GM18502 (cell line): ENCODE measurements at regions not wholly inside any gene's neighbourhood (a gene's known extent, or its start where the extent isn't known, plus 50 kb on each side); places are given as distances from the start of the nearest gene placed in this dataset.
A peak's percentile ranks its signal among the peaks of the same experiment; 100 is the strongest.
"Not testable (repeated sequence)": the region's sequence is repeated elsewhere in the genome, so short reads cannot be mapped to it uniquely, and the experiment has no call there.

Experiments used
- ATAC-seq: cut with Tn5 transposase; IDR thresholded peaks from one replicate; pipeline ENCODE4 v1.9.1; 2021; ENCODE audit warnings: mild to moderate bottlenecking; ENCODE audit not compliant: unreplicated experiment, poor library complexity

DNA sequence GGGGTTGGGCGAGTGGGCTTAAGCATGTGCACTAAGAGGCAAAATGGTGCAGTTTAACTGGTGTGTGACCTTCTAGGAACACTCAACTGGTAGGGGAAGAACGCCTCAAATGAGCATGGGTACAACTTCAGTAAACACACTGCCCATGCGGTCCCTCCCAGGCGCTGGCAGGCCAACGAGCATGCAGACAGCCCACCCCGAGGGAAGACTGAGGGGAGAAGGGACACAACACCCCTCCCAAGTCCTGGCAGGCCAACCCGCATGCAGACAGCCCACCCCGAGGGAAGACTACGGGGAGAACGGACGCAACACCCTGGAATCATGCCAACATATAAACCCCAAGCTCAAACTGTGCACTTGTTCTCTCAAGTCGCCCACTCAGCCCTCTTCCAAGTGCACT, 456.0 kb downstream of the FBXO15 start:
- ATAC-seq, result no peak

DNA sequence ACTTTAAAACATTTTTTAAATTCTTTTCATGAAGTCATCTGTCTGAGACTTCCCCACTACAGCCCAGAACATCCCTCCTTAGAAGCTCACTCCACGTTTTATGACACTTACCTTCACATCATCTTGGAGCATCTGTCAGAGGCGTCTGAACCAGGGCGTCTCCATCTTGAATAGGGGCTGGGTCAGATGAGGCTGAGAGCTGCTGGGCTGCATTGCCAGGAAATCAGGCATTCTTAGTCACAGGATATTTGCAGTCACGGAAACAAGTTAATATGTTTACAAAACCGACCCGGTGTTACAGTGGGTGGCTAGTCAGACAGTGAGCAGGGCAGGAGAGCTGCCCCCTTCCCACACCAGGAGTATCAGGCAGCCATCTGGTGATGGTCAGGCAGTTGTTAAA, 456.5 kb downstream of the FBXO15 start:
- no peak for ATAC-seq

DNA sequence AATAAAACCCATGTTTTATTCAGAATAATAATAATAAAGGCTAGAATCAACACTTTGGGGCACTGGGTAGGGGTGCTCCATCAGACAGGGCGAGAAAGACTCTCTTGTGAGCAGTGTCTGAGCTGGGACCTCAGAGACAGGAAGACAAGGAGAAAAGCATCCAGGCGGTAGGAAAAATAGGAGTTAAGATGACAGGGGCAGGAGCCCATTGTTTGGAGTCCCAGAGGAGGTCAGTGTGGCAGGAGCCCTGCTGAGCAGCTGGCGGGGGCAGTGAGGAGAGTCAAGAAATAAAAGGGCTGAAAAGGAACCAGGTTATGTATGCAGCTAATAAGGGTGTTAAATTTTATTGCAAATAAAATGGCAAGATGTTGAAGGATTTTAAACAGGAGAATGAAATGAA, 457.4 kb downstream of the FBXO15 start:
- no peak for ATAC-seq

DNA sequence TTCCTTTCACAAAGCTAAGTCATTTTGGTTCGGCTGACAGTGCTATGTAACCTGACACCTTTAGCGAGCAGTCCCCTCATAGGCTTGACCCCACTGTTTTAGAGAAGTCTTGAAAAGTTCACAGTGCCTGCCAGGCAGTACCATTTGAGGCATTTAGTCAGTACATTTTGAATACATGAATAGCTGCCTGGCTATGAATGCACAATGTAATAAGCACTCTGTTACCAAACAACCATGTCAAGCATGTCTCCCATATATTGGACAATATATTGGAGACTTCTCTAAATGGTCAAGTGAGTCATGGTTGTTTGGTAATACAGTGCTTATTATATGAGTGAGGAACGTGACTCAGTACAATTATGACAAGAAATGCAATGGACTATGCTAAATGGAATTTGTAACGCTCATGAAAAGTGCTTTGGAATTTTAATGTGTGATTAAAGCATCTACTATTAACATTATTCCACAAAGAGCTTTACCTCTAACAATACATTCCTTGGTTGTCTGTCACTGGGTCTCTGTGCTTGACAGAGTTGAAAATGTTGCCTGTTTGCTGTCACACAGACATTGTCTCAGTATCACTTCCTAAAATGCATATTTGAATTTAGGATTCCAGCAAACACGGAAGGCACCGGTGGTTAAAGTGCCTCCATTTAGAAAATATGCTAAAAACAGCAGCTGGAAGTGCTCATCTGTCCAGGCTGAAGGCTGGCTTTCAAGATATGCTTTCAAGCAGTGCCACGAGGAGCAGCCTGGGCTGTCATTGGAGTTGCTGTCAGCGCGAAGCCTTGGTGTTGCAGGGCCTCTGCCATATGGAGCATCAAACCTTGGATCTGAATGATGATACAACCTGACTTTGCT, 458.6 kb downstream of the FBXO15 start:
- ATAC-seq, result peak; percentile 89

DNA sequence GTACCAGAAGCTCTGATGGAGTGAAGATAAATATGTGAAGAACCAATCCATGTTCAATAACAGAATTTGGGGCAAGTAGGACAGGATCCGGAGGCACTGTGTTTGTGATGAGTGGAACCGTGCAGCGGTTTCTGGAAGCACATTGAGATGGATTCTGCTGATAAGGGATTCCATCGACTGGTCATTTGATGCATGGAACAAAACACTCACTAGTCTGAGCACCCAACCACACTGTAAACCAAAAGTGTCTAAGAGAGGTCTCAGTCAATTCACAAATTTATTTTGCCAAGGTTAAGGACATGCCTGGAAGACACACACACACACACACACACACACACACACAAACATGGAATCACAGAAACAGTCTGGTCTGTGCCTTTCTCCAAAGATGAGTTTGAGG, 459.5 kb downstream of the FBXO15 start:
- ATAC-seq, result no peak

DNA sequence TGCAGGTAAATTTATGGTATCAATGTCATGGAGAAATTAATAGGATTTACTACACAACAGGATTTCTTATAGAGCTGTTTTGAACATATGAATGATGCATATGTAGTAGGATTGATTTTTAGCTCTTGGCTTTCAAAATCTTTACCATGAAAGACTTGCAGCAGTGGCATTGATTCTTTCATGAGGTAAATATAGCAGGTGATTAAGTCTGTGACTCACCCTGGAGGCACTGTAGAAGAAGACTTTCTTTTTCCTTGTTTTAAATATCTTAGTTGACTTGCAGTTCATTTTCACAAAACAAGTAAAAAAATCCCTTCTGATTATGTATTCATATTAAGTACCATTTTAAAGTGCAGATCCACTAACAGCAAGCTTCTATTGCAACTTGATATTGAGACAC, 463.0 kb downstream of the FBXO15 start:
- ATAC-seq, result no peak

DNA sequence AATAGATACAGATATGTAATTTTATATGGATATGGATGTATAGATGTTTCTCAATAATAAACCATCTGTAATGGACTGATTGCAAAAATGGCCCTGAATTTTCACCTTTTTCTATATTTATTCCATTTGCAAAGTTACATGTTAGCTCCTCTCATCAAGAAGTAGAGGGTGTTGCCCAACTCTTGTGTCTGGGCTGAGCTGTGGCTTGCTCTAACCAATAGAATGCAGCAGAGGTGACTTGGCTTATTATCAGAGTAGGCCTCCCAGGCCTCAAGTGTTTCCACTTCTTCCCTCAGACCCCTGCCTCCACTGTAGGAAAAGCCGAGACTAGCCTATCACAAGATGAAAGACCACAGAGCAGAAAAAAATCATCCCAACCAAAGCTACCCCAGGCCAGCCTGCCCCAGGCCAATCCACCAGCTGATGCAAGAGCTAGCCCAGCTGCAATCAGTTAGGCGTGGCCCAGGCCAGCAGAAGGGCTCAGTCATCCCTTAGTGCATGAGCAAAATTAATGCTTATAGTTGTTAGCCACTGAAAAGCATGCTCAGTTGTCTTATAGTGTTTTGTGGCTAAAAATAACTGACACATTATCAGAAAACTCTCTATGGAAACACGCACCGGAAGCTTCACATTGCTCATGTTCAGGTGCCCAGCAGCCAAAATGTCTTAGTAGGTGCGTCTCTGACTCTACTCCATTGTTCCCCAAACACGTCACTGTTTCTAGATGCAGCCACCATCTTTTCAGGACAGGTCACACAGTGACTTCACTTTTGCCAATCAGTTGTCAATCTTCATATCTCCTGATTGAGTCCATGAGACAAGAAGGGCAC, 464.0 kb downstream of the FBXO15 start:
- ATAC-seq, result peak; percentile 42

DNA sequence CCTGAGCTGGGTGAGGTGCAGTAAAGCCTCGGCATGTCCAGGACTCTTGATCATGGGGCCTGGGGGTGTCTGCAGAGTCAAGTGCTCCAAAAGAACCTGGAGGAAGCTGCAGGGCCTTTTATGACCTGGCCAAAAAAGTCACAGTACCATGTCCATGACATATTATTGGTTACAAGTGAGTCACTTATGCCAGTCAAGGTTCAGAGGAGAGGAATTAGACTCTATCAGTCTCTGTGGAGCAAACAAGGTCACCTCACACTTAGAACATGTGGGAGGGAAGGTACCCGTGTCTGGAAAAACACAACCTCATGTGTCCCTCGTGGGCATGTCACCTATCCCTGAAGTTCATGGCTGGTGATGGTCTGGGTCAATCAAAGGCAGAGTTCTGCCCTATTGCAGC, 465.7 kb downstream of the FBXO15 start:
- ATAC-seq, result no peak

DNA sequence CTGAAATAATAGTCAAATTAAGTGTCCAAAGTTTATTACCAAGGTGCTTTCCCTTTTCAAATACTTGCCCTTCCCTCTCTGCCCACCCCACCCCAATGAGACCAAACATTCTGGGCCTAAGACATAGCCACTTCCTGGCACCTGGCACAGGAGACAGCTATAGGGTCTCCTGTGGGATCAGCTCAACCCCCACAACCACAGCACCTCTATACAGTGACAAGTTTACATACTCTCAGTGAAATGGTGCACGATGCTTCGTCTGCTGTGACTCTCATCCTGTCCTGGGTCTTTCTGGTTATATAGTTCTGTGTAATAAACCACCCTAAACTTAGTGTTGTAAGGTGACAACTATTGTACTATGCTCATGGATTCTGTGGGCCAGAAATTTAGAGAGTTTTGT, 466.2 kb downstream of the FBXO15 start:
- ATAC-seq, result no peak

DNA sequence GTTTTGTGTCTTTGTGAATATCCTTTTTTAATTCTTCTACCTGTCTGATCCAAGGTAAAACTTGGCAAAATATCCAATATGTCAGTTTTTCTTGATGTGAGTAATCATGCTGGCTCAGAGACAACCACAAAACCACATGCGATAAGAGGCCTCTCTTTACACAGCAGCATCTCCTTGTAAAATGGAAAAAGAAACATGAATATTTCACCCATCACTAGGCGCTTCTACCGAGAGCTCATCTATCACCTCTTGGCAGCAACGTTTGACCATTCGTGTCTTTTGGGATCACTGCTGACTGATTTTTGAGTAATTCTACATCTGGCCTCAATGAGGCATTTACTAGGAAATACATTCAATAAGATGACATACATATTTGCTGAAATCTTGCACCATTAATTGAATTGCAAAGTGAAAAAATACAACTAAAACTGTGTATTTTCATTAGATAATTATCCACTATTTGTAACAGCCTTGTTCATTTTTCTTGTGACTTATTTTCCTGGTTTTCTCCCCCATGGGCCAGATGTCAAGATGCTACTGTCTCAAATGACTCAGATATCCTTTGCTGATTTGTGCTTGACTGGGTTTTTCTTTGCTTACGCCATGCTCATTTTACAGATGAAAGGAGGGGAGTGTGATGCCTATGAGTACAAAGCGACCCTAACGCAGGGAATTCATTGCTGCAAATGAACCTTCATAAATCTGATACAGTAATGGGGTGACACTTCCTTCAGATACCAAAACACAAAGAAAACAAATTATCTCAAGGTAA, 467.5 kb downstream of the FBXO15 start:
- ATAC-seq, result peak; percentile 67

DNA sequence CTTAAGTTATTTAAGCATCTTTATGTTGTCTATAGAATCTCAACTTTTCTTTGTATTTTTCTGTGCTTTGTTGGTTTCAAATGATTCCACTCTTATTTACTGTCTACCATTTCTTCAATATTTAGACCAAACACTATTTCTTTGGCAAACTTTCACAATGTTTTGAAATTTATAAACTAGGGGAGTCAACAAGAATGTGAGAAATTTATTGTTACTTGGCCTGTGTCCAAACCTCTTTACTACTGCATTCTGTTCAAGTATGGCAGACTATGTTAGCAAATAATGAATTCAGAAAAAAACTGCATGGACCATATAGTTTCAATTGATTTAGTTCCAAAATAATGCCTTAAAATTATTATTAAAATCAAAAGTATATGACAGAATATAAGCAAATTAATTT, 470.2 kb downstream of the FBXO15 start:
- no peak for ATAC-seq

DNA sequence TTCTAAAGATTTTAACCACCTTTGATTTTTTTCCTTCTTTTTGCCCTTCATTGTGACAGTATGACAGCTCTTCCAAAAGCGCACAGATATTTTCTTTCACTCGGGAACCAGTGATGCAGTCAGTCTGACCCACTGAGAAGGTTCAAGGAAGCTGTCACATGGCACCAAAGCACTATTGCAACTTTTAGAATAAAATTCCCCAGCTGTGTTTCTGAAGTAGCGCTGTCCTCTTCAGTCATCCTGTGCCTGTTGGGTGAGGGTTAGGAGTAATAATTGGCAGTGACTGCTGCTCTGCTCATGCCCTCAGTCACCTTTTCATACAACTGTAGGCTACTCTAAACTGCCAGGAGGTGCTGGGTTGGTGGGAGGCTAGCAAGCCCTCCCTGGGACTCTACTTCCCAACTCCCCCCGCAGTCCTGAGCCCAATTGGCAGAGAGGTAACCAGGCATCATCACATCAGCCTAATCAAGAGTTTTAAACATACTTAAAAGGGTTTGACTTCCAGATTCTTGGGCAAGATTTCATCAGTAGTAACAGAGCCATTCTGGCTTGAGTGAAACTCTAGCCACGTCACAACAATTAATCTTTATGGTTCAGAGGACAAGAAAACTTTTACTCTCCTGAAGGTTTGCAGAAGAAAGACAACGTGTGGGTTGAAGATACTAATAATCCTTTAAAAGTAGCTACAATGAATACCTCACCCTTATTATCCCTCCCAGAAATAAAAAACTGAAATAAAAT, 473.3 kb downstream of the FBXO15 start:
- ATAC-seq, result no peak

DNA sequence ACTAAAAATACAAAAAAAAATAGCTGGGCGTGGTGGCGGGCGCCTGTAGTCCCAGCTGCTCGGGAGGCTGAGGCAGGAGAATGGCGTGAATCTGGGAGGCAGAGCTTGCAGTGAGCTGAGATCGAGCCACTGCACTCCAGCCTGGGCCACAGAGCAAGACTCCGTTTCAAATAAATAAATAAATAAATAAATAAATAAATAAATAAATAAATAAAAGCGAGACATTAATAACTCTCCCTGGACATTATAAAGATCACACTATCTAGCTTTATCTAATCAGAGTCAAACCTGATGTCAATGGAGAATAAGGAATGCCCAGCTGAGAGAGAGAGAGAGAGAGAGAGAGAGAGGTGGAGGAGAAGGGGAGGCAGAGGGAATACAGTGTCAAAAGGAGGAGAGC, 476.2 kb downstream of the FBXO15 start:
- not testable (repeated sequence) for ATAC-seq

DNA sequence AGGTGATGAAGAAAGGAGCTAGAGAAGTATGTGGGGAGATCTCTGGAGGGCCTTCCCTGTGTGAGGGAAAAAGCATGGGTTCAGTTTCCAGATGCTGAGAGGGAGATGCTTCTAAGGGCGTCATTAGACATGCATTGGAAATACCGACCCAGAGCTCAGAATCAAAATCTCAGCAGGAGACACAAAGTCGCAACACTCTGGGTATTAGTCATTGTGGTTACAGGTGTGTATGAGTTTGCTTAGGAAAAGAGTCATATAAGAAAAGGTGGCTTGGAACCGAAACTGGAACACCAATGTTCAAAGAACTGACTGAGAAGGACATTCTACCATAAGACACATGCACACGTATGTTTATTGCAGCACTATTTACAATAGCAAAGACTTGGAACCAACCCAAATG, 477.1 kb downstream of the FBXO15 start:
- ATAC-seq, result peak; percentile 98

DNA sequence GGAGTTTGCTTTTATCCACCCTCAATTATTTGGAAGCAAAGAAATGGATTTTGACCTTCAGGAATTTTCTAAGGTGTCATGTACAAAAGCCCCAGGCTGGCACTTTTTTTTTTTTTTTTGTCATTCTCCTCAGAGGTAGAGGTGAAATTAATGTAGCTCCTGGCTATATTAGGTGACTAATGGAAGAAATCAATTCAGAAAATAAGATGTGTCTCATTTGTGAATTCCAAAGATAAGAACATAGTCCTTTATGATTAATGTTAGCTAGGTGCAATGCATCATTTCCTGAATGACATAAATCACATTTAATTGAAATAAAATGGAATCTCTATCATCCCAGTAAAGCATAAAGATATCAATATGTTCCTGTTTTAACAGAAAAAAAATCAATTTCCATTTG, 477.6 kb downstream of the FBXO15 start:
- no peak for ATAC-seq

DNA sequence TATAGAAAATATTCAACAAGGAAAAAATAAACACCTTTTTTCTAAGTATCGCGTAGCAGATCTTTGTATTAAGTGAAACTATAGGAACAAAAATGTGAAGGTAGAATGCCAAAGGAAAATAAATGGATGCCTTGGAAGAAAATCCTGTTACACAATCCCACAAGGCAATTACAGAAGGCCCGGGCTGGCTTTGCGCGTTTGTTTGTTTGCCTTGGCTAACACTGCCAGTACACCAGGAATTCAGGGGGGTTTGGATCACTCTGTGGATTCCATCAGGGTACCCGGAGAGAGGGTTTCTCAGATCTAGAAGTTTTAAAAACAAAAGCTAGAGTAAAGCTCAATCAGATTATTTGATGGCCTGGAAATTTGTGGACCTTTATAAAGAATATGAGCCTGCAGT, 478.3 kb downstream of the FBXO15 start:
- ATAC-seq, result no peak

DNA sequence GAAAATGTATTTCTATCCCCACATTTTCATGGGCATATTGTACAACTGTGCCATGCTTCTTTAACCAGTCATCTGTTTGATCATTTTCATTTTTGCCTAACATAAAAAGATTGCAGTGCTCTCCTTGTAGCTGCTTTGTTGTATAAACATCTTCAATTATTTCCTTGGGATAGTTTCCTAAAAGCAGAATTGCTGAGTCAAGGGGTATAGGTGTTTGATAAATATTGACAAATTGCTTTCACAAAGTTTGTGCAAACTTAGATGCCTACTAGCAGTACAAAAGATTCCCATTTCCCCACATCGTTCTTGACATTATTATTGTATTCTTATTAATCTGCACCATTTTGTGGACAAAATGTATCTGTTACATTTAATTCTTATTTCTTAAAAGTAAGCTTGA, 479.6 kb downstream of the FBXO15 start:
- no peak for ATAC-seq

DNA sequence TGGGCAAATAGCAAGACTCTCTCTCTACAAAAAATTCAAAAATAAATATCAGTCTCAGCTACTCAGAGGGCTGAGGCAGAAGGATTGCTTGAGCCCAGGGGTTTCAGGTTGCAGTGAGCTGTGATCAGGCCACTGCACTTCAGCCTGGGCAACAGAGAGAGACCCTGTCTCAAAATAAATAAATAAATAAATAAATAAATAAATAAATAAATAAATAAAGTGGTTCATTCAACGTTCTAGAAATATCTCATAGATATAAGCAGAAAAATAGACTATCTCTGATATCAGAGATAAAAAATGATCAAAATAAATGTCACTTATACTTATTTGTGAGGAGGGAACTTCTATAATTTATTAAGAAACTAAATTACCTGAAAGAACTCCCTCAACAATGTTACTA, 480.9 kb downstream of the FBXO15 start:
- ATAC-seq, result no peak

DNA sequence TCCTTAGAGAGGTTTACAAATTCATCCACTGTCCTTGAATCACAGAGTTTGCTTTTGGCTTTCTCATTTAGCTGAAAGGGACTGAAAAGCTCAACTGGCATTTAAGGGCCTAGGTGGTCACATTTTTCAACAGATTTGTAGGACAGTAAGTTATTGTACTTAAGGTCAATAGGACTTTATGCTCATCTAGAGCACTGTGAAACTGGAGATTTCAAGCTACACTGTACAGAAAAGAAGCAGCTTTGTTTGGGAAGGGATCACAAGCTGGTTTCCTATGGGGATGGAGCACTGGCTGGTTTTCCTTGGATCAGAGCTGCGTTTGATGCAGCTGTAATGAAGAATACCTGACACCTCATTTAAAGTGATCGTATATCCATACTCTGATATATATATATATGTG, 482.7 kb downstream of the FBXO15 start:
- ATAC-seq, result no peak

DNA sequence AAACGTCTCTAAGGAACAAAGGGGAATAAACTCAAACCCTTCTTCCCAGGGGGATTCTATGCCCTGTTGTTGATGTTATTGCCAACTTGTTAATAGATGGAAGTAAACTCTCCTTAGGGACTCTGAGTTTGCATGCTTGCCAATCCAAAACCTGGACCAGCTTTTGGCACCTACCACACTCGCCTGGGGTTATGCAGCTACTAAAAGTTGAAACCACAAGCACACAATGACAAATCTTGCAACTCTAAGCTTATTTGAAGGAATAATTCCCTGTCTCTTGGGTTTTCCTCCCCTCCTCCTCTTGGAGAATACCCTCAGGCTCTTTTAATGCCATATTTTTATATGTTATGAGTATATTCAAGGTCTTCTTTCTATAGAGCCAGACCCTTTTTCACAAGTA, 484.1 kb downstream of the FBXO15 start:
- ATAC-seq, result no peak
